ENCODE measurements at regions not wholly inside any gene's neighbourhood (a gene's known extent, or its start where the extent isn't known, plus 50 kb on each side); places are given as distances from the start of the nearest gene placed in this dataset.
"Not testable (repeated sequence)": the region's sequence is repeated elsewhere in the genome, so short reads cannot be mapped to it uniquely, and the experiment has no call there.

- Histone ChIP-seq H3K4me1 (ENCODE audit: control insufficient read depth, insufficient read depth, low read depth, low read length) (no peaks in the 10 kb centered on the region), H2BK5ac (ENCODE audit: low read depth, low read length, poor library complexity, severe bottlenecking) (no peak overlapping the region), H3K18ac (ENCODE audit: low read depth in 1 of 2, low read length in 2 of 2) (no peak overlapping the region), H2AK5ac (ENCODE audit: low read length, severe bottlenecking) (no peak overlapping the region), H3K4me3 (ENCODE audit: insufficient read depth in 1 of 2, low read depth in 1 of 2, low read length in 2 of 2) (no peak overlapping the region), H3K14ac (ENCODE audit: low read length in 2 of 2) (no peak overlapping the region), H4K91ac (ENCODE audit: low read length) (no peak overlapping the region), H3K79me1 (replicated peaks; ENCODE audit: low read length, poor library complexity, severe bottlenecking) (no peaks in the 10 kb centered on the region), H3K4me2 (ENCODE audit: low read length, poor library complexity, severe bottlenecking) (no peak overlapping the region), H3K27me3 (ENCODE audit: control insufficient read depth in 1 of 2, insufficient read depth in 1 of 2, low read length in 2 of 2) (no peaks in the 10 kb centered on the region), H3K4ac (ENCODE audit: low read depth in 1 of 2, low read length in 2 of 2) (no peak overlapping the region), H2BK120ac (ENCODE audit: low read depth, low read length) (no peak overlapping the region), H3K36me3 (ENCODE audit: control insufficient read depth in 1 of 2, insufficient read depth in 2 of 2, low read depth in 1 of 2, low read length in 2 of 2) (no peaks in the 10 kb centered on the region), H4K8ac (ENCODE audit: low read length) (no peak overlapping the region), H2BK12ac (ENCODE audit: low read length in 2 of 2) (no peak overlapping the region), H3K23ac (ENCODE audit: low read length in 2 of 2) (no peak overlapping the region), H2AFZ (ENCODE audit: low read depth, low read length) (no peak overlapping the region), H2BK15ac (ENCODE audit: low read depth, poor library complexity, severe bottlenecking) (no peak overlapping the region), H3K27ac (ENCODE audit: low read length, poor library complexity, severe bottlenecking) (no peak overlapping the region), H3K9me3 (ENCODE audit: control insufficient read depth, low read length) (no peaks in the 10 kb centered on the region), H3K9ac (ENCODE audit: low read length) (no peak overlapping the region)
- DNase-seq, result no peak
- WGBS, result 59% methylated on average over 2 of the region's 2 CpGs
Measured at GRCh38 chr3:34109846-34110245, 311.4 kb downstream of the PDCD6IP start.

- Histone ChIP-seq H3K27ac (ENCODE audit: low read length, poor library complexity, severe bottlenecking) (no peak overlapping the region), H2BK5ac (ENCODE audit: low read depth, low read length, poor library complexity, severe bottlenecking) (no peak overlapping the region), H3K4ac (ENCODE audit: low read depth in 1 of 2, low read length in 2 of 2) (no peak overlapping the region), H3K36me3 (ENCODE audit: control insufficient read depth in 1 of 2, insufficient read depth in 2 of 2, low read depth in 1 of 2, low read length in 2 of 2) (no peaks in the 10 kb centered on the region), H3K4me2 (ENCODE audit: low read length, poor library complexity, severe bottlenecking) (no peak overlapping the region), H2BK120ac (ENCODE audit: low read depth, low read length) (no peak overlapping the region), H3K4me3 (ENCODE audit: insufficient read depth in 1 of 2, low read depth in 1 of 2, low read length in 2 of 2) (no peak overlapping the region), H4K91ac (ENCODE audit: low read length) (no peak overlapping the region), H2BK12ac (ENCODE audit: low read length in 2 of 2) (no peak overlapping the region), H3K4me1 (ENCODE audit: control insufficient read depth, insufficient read depth, low read depth, low read length) (no peaks in the 10 kb centered on the region), H3K18ac (ENCODE audit: low read depth in 1 of 2, low read length in 2 of 2) (no peak overlapping the region), H3K9me3 (ENCODE audit: control insufficient read depth, low read length) (no peaks in the 10 kb centered on the region), H2AFZ (ENCODE audit: low read depth, low read length) (no peak overlapping the region), H3K79me1 (replicated peaks; ENCODE audit: low read length, poor library complexity, severe bottlenecking) (no peaks in the 10 kb centered on the region), H2AK5ac (ENCODE audit: low read length, severe bottlenecking) (no peak overlapping the region), H3K14ac (ENCODE audit: low read length in 2 of 2) (no peak overlapping the region), H3K9ac (ENCODE audit: low read length) (no peak overlapping the region), H2BK15ac (ENCODE audit: low read depth, poor library complexity, severe bottlenecking) (no peak overlapping the region), H3K23ac (ENCODE audit: low read length in 2 of 2) (no peak overlapping the region), H4K8ac (ENCODE audit: low read length) (no peak overlapping the region), H3K27me3 (ENCODE audit: control insufficient read depth in 1 of 2, insufficient read depth in 1 of 2, low read length in 2 of 2) (no peaks in the 10 kb centered on the region)
- no peak for DNase-seq
- 98% methylated on average over 4 of the region's 4 CpGs for WGBS
Measured at GRCh38 chr3:34111361-34111760, 312.9 kb downstream of the PDCD6IP start.

GRCh38 chr3:34112261-34112660, 313.8 kb downstream of the PDCD6IP start:
- not testable (repeated sequence) for H2AFZ ChIP-seq (ENCODE audit: low read depth, low read length); H3K4ac ChIP-seq (ENCODE audit: low read depth in 1 of 2, low read length in 2 of 2); H2BK12ac ChIP-seq (ENCODE audit: low read length in 2 of 2); H4K91ac ChIP-seq (ENCODE audit: low read length); H3K18ac ChIP-seq (ENCODE audit: low read depth in 1 of 2, low read length in 2 of 2); H3K36me3 ChIP-seq (ENCODE audit: control insufficient read depth in 1 of 2, insufficient read depth in 2 of 2, low read depth in 1 of 2, low read length in 2 of 2); H3K27ac ChIP-seq (ENCODE audit: low read length, poor library complexity, severe bottlenecking); H3K4me3 ChIP-seq (ENCODE audit: insufficient read depth in 1 of 2, low read depth in 1 of 2, low read length in 2 of 2); H2AK5ac ChIP-seq (ENCODE audit: low read length, severe bottlenecking); H2BK5ac ChIP-seq (ENCODE audit: low read depth, low read length, poor library complexity, severe bottlenecking); H3K79me1 ChIP-seq (replicated peaks; ENCODE audit: low read length, poor library complexity, severe bottlenecking); H3K9ac ChIP-seq (ENCODE audit: low read length); H3K4me1 ChIP-seq (ENCODE audit: control insufficient read depth, insufficient read depth, low read depth, low read length); H3K9me3 ChIP-seq (ENCODE audit: control insufficient read depth, low read length); H3K27me3 ChIP-seq (ENCODE audit: control insufficient read depth in 1 of 2, insufficient read depth in 1 of 2, low read length in 2 of 2); H2BK120ac ChIP-seq (ENCODE audit: low read depth, low read length); H3K14ac ChIP-seq (ENCODE audit: low read length in 2 of 2); H3K4me2 ChIP-seq (ENCODE audit: low read length, poor library complexity, severe bottlenecking); H2BK15ac ChIP-seq (ENCODE audit: low read depth, poor library complexity, severe bottlenecking); H3K23ac ChIP-seq (ENCODE audit: low read length in 2 of 2); DNase-seq; H4K8ac ChIP-seq (ENCODE audit: low read length)
- WGBS, result 92% methylated on average over 15 of the region's 15 CpGs

GRCh38 chr3:34131091-34131490, 332.7 kb downstream of the PDCD6IP start:
- Histone ChIP-seq H2AK5ac (ENCODE audit: low read length, severe bottlenecking) (no peak overlapping the region), H3K9ac (ENCODE audit: low read length) (no peak overlapping the region), H4K91ac (ENCODE audit: low read length) (no peak overlapping the region), H3K27me3 (ENCODE audit: control insufficient read depth in 1 of 2, insufficient read depth in 1 of 2, low read length in 2 of 2) (no peaks in the 10 kb centered on the region), H3K14ac (ENCODE audit: low read length in 2 of 2) (no peak overlapping the region), H4K8ac (ENCODE audit: low read length) (no peak overlapping the region), H3K79me1 (replicated peaks; ENCODE audit: low read length, poor library complexity, severe bottlenecking) (no peaks in the 10 kb centered on the region), H2BK5ac (ENCODE audit: low read depth, low read length, poor library complexity, severe bottlenecking) (no peak overlapping the region), H3K4me1 (ENCODE audit: control insufficient read depth, insufficient read depth, low read depth, low read length) (no peaks in the 10 kb centered on the region), H3K36me3 (ENCODE audit: control insufficient read depth in 1 of 2, insufficient read depth in 2 of 2, low read depth in 1 of 2, low read length in 2 of 2) (no peaks in the 10 kb centered on the region), H3K18ac (ENCODE audit: low read depth in 1 of 2, low read length in 2 of 2) (no peak overlapping the region), H3K9me3 (ENCODE audit: control insufficient read depth, low read length) (peaks cover 10% of the 10 kb centered on the region), H3K4me2 (ENCODE audit: low read length, poor library complexity, severe bottlenecking) (no peak overlapping the region), H3K4ac (ENCODE audit: low read depth in 1 of 2, low read length in 2 of 2) (no peak overlapping the region), H2BK12ac (ENCODE audit: low read length in 2 of 2) (no peak overlapping the region), H3K4me3 (ENCODE audit: insufficient read depth in 1 of 2, low read depth in 1 of 2, low read length in 2 of 2) (no peak overlapping the region), H3K27ac (ENCODE audit: low read length, poor library complexity, severe bottlenecking) (no peak overlapping the region), H2BK15ac (ENCODE audit: low read depth, poor library complexity, severe bottlenecking) (no peak overlapping the region), H2AFZ (ENCODE audit: low read depth, low read length) (no peak overlapping the region), H2BK120ac (ENCODE audit: low read depth, low read length) (no peak overlapping the region), H3K23ac (ENCODE audit: low read length in 2 of 2) (no peak overlapping the region)
- no peak for DNase-seq

All from mesenchymal stem cell (in vitro differentiated cells and primary cell).